IMR-90 (cell line): ENCODE measurements at regions not wholly inside any gene's neighbourhood (a gene's known extent, or its start where the extent isn't known, plus 50 kb on each side); places are given as distances from the start of the nearest gene placed in this dataset.

Source experiments
- ATAC-seq: fragments of 200-7000 bp; cut with Tn5 transposase; 2 replicates; pipeline ENCODE4 v1.9.1; 2020; ENCODE audit warnings: low read depth, mild to moderate bottlenecking, moderate library complexity
- BruUV-seq: library from RNA; stranded (reverse); fragments of 400-500 nt; replicated peaks from 2 replicates; lab custom pipeline; 2021; lab: Mats Ljungman, UMichigan
- CTCF ChIA-PET: fragments of 300-600 bp; formaldehyde crosslinking; extraction: SDS; loops from one replicate; lab custom pipeline; 2021; ENCODE audit warnings: antibody characterized with exemption; lab: Yijun Ruan, JAX
- POLR2A ChIA-PET: fragments of 300-600 bp; sonication (Branson Sonifier 250); formaldehyde crosslinking; loops from one replicate; lab custom pipeline; 2022; ENCODE audit warnings: antibody characterized with exemption; ENCODE audit not compliant: unreplicated experiment; lab: Charles Lee
- DNase-seq: peaks from one replicate; pipeline ENCODE4 v3.0.0; 2013
- H2AFZ ChIP-seq: replicated peaks from 2 replicates; pipeline ENCODE3; 2013; ENCODE audit warnings: low read length, mild to moderate bottlenecking; ENCODE audit not compliant: poor library complexity
- H2AK5ac ChIP-seq: 2 replicates; pipeline ENCODE4 v1.6.1; 2013; ENCODE audit warnings: low read depth, low read length, inconsistent platforms
- H2AK9ac ChIP-seq: replicated peaks from 2 replicates; pipeline ENCODE3; 2013; ENCODE audit warnings: mild to moderate bottlenecking, low read depth, low read length, moderate library complexity; ENCODE audit not compliant: poor library complexity
- H2BK120ac ChIP-seq: 2 replicates; pipeline ENCODE4 v1.6.1; 2013; ENCODE audit warnings: low read depth, low read length, inconsistent platforms
- H2BK15ac ChIP-seq: 3 replicates; pipeline ENCODE4 v1.6.1; 2013; ENCODE audit warnings: low read depth, low read length, inconsistent platforms
- H2BK20ac ChIP-seq: 2 replicates; pipeline ENCODE4 v1.6.1; 2013; ENCODE audit warnings: low read depth, mild to moderate bottlenecking, inconsistent platforms, low read length, moderate library complexity
- H2BK5ac ChIP-seq: 2 replicates; pipeline ENCODE4 v1.6.1; 2013; ENCODE audit warnings: mild to moderate bottlenecking, low read depth, low read length, inconsistent platforms; ENCODE audit not compliant: poor library complexity, severe bottlenecking
- H3K14ac ChIP-seq: replicated peaks from 2 replicates; pipeline ENCODE4 v1.6.1; 2013; ENCODE audit warnings: low read depth, low read length, inconsistent platforms
- H3K18ac ChIP-seq: 2 replicates; pipeline ENCODE4 v1.6.1; 2013; ENCODE audit warnings: low read depth, low read length, control low read depth
- H3K23ac ChIP-seq: 2 replicates; pipeline ENCODE4 v1.6.1; 2013; ENCODE audit warnings: low read depth, low read length, inconsistent platforms
- H3K27ac ChIP-seq: 2 replicates; pipeline ENCODE4 v1.5.1; 2013; ENCODE audit warnings: mild to moderate bottlenecking, control low read depth, low read length; ENCODE audit not compliant: insufficient read depth
- H3K27me3 ChIP-seq: 2 replicates; pipeline ENCODE4 v1.6.1; 2013; ENCODE audit warnings: low read length; ENCODE audit not compliant: control insufficient read depth, insufficient read depth
- H3K36me3 ChIP-seq: 2 replicates; pipeline ENCODE4 v1.6.1; 2013; ENCODE audit warnings: low read length, mixed read lengths; ENCODE audit not compliant: control insufficient read depth, insufficient read depth
- H3K4ac ChIP-seq: 2 replicates; pipeline ENCODE4 v1.6.1; 2013; ENCODE audit warnings: low read depth, low read length, inconsistent platforms
- H3K4me1 ChIP-seq: 2 replicates; pipeline ENCODE4 v1.6.1; 2013; ENCODE audit warnings: low read length, mixed read lengths; ENCODE audit not compliant: control insufficient read depth, insufficient read depth
- H3K4me2 ChIP-seq: 2 replicates; pipeline ENCODE4 v1.6.1; 2013; ENCODE audit warnings: low read depth, mild to moderate bottlenecking, control low read depth, low read length, moderate library complexity
- H3K4me3 ChIP-seq: 2 replicates; pipeline ENCODE4 v1.5.1; 2013; ENCODE audit warnings: low read depth, mild to moderate bottlenecking, control low read depth, low read length, moderate library complexity; ENCODE audit not compliant: insufficient read depth
- H3K56ac ChIP-seq: 2 replicates; pipeline ENCODE4 v1.6.1; 2013; ENCODE audit warnings: low read length, inconsistent platforms; ENCODE audit not compliant: insufficient read depth; ENCODE audit errors: extremely low read depth
- H3K79me1 ChIP-seq, 2 experiments: 2 replicates each; pipeline ENCODE4 v1.6.1; 2013; ENCODE audit warnings: low read length in 2 of 2, inconsistent platforms in 1 of 2, low read depth in 1 of 2
- H3K9ac ChIP-seq: 2 replicates; pipeline ENCODE4 v1.6.1; 2013; ENCODE audit warnings: low read depth, low read length, control low read depth
- H3K9me1 ChIP-seq: 2 replicates; pipeline ENCODE4 v1.6.1; 2013; ENCODE audit warnings: low read length, inconsistent platforms; ENCODE audit not compliant: insufficient read depth
- H3K9me3 ChIP-seq: 2 replicates; pipeline ENCODE4 v1.6.1; 2013; ENCODE audit warnings: low read length; ENCODE audit not compliant: control insufficient read depth, insufficient read depth
- H4K20me1 ChIP-seq: 2 replicates; pipeline ENCODE4 v1.6.1; 2013; ENCODE audit warnings: low read length, inconsistent platforms; ENCODE audit not compliant: insufficient read depth
- H4K5ac ChIP-seq: 2 replicates; pipeline ENCODE4 v1.6.1; 2013; ENCODE audit warnings: mild to moderate bottlenecking, low read depth, low read length, control low read depth
- H4K8ac ChIP-seq, 2 experiments: 2 replicates each; pipeline ENCODE4 v1.6.1; 2013; ENCODE audit warnings: low read depth in 2 of 2, low read length in 2 of 2, control low read depth in 1 of 2, inconsistent platforms in 1 of 2
- H4K91ac ChIP-seq: 2 replicates; pipeline ENCODE4 v1.6.1; 2013; ENCODE audit warnings: low read depth, low read length, inconsistent platforms; ENCODE audit not compliant: insufficient read depth
- CHD1 ChIP-seq: IDR thresholded peaks from 2 replicates; pipeline ENCODE4 v1.6.1; 2012; ENCODE audit warnings: low read depth, low read length, improper control_type of control experiment
- FOS ChIP-seq: fragments of 150-350 bp; IDR thresholded peaks from 2 replicates; pipeline ENCODE4 v1.6.1; 2016; ENCODE audit warnings: low read depth, low read length
- WGBS, 2 experiments: methylation state at CpG; one replicate each; pipeline versions ENCODE4 v1.1.5 to v1.1.7; 2013; ENCODE audit warnings: missing lambda C conversion rate in 2 of 2; ENCODE audit not compliant: insufficient read length in 1 of 2; ENCODE audit errors: extremely low coverage in 2 of 2; 5-methylcytosine and 5-hydroxymethylcytosine counted together
- dilution Hi-C: fragments of 300-500 bp; cut with HindIII; formaldehyde crosslinking; loops from one replicate; pipeline ENCODE4 v1.14.3; 2018; ENCODE audit warnings: low sequenced_read_pairs; ENCODE audit not compliant: unreplicated experiment
- in situ Hi-C: fragments of 300-500 bp; cut with MboI; formaldehyde crosslinking; loops from 3 replicates; pipeline ENCODE4 v1.14.3; 2019; ENCODE audit warnings: low sequenced_read_pairs, inconsistent platforms, mixed read lengths
- intact Hi-C: fragments of 100-400 bp; cut with micrococcal nuclease; formaldehyde crosslinking; loops from 2 replicates; pipeline ENCODE4 v1.10.0; 2022

- Histone ChIP-seq H3K9me3 (no peaks in the 10 kb centered on the region), H3K4me1 (peaks cover 8% of the 10 kb centered on the region), H2AFZ (peak overlapping the region; percentile 57), H3K23ac (no peak overlapping the region), H3K36me3 (no peaks in the 10 kb centered on the region), H3K79me1 (no peaks in the 10 kb centered on the region), H3K4ac (peak overlapping the region; percentile 72), H2BK120ac (peak overlapping the region; percentile 82), H3K9me1 (peaks cover 5% of the 10 kb centered on the region; the same call in 1 of the 2 replicates), H2BK20ac (peak overlapping the region; percentile 93), H3K56ac (peak overlapping the region; percentile 26; the same call in 1 of the 2 replicates), H3K27ac (0 out of 2 replicates have a peak overlapping the region, but pooled peaks have one; percentile 15), H3K9ac (no peak overlapping the region), H2AK5ac (peak overlapping the region; percentile 61), H3K14ac (peak overlapping the region; percentile 70), H4K20me1 (no peaks in the 10 kb centered on the region), H3K4me3 (no peak overlapping the region), H2AK9ac (peak overlapping the region; percentile 78), H3K27me3 (no peaks in the 10 kb centered on the region), H4K8ac (peak overlapping the region; percentile 44 to 84; a peak in 3 of 4 replicates), H3K4me2 (no peak overlapping the region), H2BK5ac (peak overlapping the region; percentile 47), H2BK15ac (peak overlapping the region; percentile 82), H4K5ac (peak overlapping the region; percentile 25; the same call in 1 of the 2 replicates), H3K18ac (peak overlapping the region; percentile 61; the same call in 1 of the 2 replicates), H4K91ac (peak overlapping the region; percentile 80)
- intact Hi-C loops (loop anchor here (1.0 kb wide), 1 partner anchor 48 kb away; no protein-coding TSS in a partner anchor), in situ Hi-C loops (no loop called here), dilution Hi-C loops (no loop called here)
- no TSS peak for BruUV-seq
- POLR2A ChIA-PET = no interaction called here
- CTCF ChIA-PET = no interaction called here
- TF ChIP-seq CHD1 (no peak), FOS (peak; percentile 71)
- WGBS, 2 experiments = no CpG with 5 or more reads among the region's 3 CpGs
- DNase-seq (peak; percentile 90), ATAC-seq (peak; percentile 94)
Measured at GRCh38 chr7:84251277-84251781, 56.7 kb upstream of the SEMA3A start.
